PC-3 (cell line): ENCODE measurements at regions not wholly inside any gene's neighbourhood (a gene's known extent, or its start where the extent isn't known, plus 50 kb on each side); places are given as distances from the start of the nearest gene placed in this dataset.

Experiments used
- ATAC-seq: fragments of 200-7000 bp; cut with Tn5 transposase; 2 replicates; pipeline ENCODE4 v1.9.1; 2020; ENCODE audit warnings: mild to moderate bottlenecking, moderate library complexity
- BruUV-seq: library from RNA; stranded (reverse); fragments of 400-500 nt; replicated peaks from 2 replicates; lab custom pipeline; 2021; lab: Mats Ljungman, UMichigan
- CTCF ChIA-PET: fragments of 300-600 bp; sonication (Branson Sonifier 250); formaldehyde crosslinking; loops from one replicate; lab custom pipeline; 2022; ENCODE audit warnings: antibody characterized with exemption; lab: Charles Lee
- POLR2A ChIA-PET: fragments of 300-600 bp; sonication (Branson Sonifier 250); formaldehyde crosslinking; loops from one replicate; lab custom pipeline; 2022; ENCODE audit warnings: antibody characterized with exemption; ENCODE audit not compliant: unreplicated experiment; lab: Charles Lee
- DNase-seq: peaks from one replicate; pipeline ENCODE4 v3.0.0-alpha.2; 2015
- H2AFZ ChIP-seq: fragments of 300-600 bp; sonication (generic); 2 replicates; pipeline ENCODE4 v1.6.0; 2016; ENCODE audit warnings: antibody characterized with exemption, low read length
- H3F3A ChIP-seq: fragments of 300-600 bp; sonication (generic); one replicate; pipeline ENCODE4 v1.6.0; 2017; ENCODE audit warnings: antibody characterized with exemption, low read length, control low read depth, mild to moderate bottlenecking; ENCODE audit not compliant: unreplicated experiment
- H3K27ac ChIP-seq: fragments of 300-600 bp; sonication (generic); 2 replicates; pipeline ENCODE4 v1.5.1; 2016; ENCODE audit warnings: mild to moderate bottlenecking, low read length
- H3K27me3 ChIP-seq: fragments of 300-600 bp; sonication (generic); 2 replicates; pipeline ENCODE4 v1.6.1; 2016; ENCODE audit warnings: low read length, mixed read lengths
- H3K36me3 ChIP-seq: fragments of 300-600 bp; sonication (generic); 2 replicates; pipeline ENCODE4 v1.6.1; 2016; ENCODE audit warnings: low read depth, mixed run types, low read length, mixed read lengths
- H3K4me1 ChIP-seq: fragments of 300-600 bp; sonication (generic); 2 replicates; pipeline ENCODE4 v1.5.1; 2016; ENCODE audit warnings: low read length; ENCODE audit not compliant: insufficient read depth
- H3K4me2 ChIP-seq: fragments of 300-600 bp; sonication (generic); 2 replicates; pipeline ENCODE4 v1.6.0; 2016; ENCODE audit warnings: low read length
- H3K4me3 ChIP-seq: fragments of 300-600 bp; sonication (generic); 2 replicates; pipeline ENCODE4 v1.5.1; 2016; ENCODE audit warnings: mild to moderate bottlenecking, low read length, mixed read lengths
- H3K79me2 ChIP-seq: fragments of 300-600 bp; sonication (generic); 2 replicates; pipeline ENCODE4 v1.6.1; 2017; ENCODE audit warnings: low read length, mixed read lengths
- H3K9ac ChIP-seq: fragments of 300-600 bp; sonication (generic); 2 replicates; pipeline ENCODE4 v1.6.0; 2016; ENCODE audit warnings: mild to moderate bottlenecking, low read length
- H3K9me2 ChIP-seq: fragments of 300-600 bp; sonication (generic); replicated peaks from 2 replicates; pipeline ENCODE4 v1.6.1; 2016; ENCODE audit warnings: mixed run types, low read length, mixed read lengths
- H3K9me3 ChIP-seq: fragments of 300-600 bp; sonication (generic); 2 replicates; pipeline ENCODE4 v1.6.1; 2016; ENCODE audit warnings: low read length, mixed read lengths
- H4K20me1 ChIP-seq: fragments of 300-600 bp; sonication (generic); 2 replicates; pipeline ENCODE4 v1.6.1; 2016; ENCODE audit warnings: low read length, mixed read lengths
- EZH2 ChIP-seq: fragments of 300-600 bp; sonication (generic); IDR thresholded peaks from one replicate; pipeline ENCODE4 v1.6.1; 2017; ENCODE audit warnings: antibody characterized with exemption, mild to moderate bottlenecking, low read length; ENCODE audit not compliant: unreplicated experiment
- EZH2phosphoT487 ChIP-seq: fragments of 300-600 bp; sonication (generic); IDR thresholded peaks from 2 replicates; pipeline ENCODE4 v1.6.1; 2018; ENCODE audit warnings: mild to moderate bottlenecking, antibody characterized with exemption, low read length, borderline replicate concordance
- intact Hi-C: fragments of 100-400 bp; cut with micrococcal nuclease; formaldehyde crosslinking; loops from 2 replicates; pipeline ENCODE4 v1.9.0; 2023
- TF ChIP-seq, protein P1 (sequence below): fragments of 300-600 bp; sonication (generic); conservative IDR thresholded peaks from 2 replicates; pipeline ENCODE4 v1.5.1; 2017; ENCODE audit warnings: antibody characterized with exemption, low read depth, mild to moderate bottlenecking, low read length

DNA sequence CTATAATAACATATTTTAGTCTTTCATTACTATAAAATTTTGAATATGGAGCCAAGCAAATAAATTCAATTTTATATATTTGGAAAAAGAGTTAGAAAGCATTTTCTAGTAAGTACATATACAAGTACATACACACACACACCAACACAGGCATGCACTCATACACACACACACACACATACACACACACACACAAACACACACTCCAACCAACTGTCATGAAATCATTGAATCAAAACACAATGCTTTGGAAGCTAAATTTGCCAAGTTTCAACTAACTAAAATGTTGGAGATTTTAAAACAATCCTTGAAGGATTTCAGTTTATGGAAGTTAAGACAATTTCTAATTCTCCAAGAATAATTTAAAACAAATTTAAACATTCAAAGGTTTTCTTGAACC lies 283.2 kb downstream of the TAF11L14 start:
- Histone ChIP-seq H3F3A (no peaks in the 10 kb centered on the region), H3K4me2 (no peak overlapping the region), H3K9ac (no peak overlapping the region), H3K27me3 (no peaks in the 10 kb centered on the region), H3K79me2 (no peaks in the 10 kb centered on the region), H3K9me2 (no peaks in the 10 kb centered on the region), H3K36me3 (no peaks in the 10 kb centered on the region), H3K27ac (no peak overlapping the region), H4K20me1 (no peaks in the 10 kb centered on the region), H2AFZ (no peak overlapping the region), H3K9me3 (no peaks in the 10 kb centered on the region), H3K4me1 (no peaks in the 10 kb centered on the region), H3K4me3 (no peak overlapping the region)
- intact Hi-C loops, result no loop called here
- no TSS peak for BruUV-seq
- ChIA-PET CTCF (no interaction called here), POLR2A (interaction anchor here (0.7 kb wide), 1 partner anchor 34 kb away, joined by 7 read pairs; no protein-coding TSS in a partner anchor)
- TF ChIP-seq, protein P1, sequence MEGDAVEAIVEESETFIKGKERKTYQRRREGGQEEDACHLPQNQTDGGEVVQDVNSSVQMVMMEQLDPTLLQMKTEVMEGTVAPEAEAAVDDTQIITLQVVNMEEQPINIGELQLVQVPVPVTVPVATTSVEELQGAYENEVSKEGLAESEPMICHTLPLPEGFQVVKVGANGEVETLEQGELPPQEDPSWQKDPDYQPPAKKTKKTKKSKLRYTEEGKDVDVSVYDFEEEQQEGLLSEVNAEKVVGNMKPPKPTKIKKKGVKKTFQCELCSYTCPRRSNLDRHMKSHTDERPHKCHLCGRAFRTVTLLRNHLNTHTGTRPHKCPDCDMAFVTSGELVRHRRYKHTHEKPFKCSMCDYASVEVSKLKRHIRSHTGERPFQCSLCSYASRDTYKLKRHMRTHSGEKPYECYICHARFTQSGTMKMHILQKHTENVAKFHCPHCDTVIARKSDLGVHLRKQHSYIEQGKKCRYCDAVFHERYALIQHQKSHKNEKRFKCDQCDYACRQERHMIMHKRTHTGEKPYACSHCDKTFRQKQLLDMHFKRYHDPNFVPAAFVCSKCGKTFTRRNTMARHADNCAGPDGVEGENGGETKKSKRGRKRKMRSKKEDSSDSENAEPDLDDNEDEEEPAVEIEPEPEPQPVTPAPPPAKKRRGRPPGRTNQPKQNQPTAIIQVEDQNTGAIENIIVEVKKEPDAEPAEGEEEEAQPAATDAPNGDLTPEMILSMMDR, result no peak
- TF ChIP-seq EZH2phosphoT487 (no peak), EZH2 (no peak)
- DNase-seq (no peak), ATAC-seq (no peak)

GRCh38 chr5:17918373-17919104 lies 284.3 kb downstream of the TAF11L14 start:
- Histone ChIP-seq H3K4me3 (no peak overlapping the region), H3K27ac (no peak overlapping the region), H3K79me2 (no peaks in the 10 kb centered on the region), H3K36me3 (no peaks in the 10 kb centered on the region), H3F3A (no peaks in the 10 kb centered on the region), H3K9me2 (no peaks in the 10 kb centered on the region), H2AFZ (peak overlapping the region; percentile 18), H3K9ac (no peak overlapping the region), H3K27me3 (no peaks in the 10 kb centered on the region), H3K4me2 (no peak overlapping the region), H4K20me1 (no peaks in the 10 kb centered on the region), H3K4me1 (no peaks in the 10 kb centered on the region), H3K9me3 (no peaks in the 10 kb centered on the region)
- DNase-seq (no peak), ATAC-seq (no peak)
- ChIA-PET CTCF (no interaction called here), POLR2A (no interaction called here)
- TF ChIP-seq, protein P1, result no peak
- TF ChIP-seq EZH2, result no peak
- no peak for TF ChIP-seq EZH2phosphoT487
- no TSS peak for BruUV-seq
- intact Hi-C loops, result no loop called here

DNA sequence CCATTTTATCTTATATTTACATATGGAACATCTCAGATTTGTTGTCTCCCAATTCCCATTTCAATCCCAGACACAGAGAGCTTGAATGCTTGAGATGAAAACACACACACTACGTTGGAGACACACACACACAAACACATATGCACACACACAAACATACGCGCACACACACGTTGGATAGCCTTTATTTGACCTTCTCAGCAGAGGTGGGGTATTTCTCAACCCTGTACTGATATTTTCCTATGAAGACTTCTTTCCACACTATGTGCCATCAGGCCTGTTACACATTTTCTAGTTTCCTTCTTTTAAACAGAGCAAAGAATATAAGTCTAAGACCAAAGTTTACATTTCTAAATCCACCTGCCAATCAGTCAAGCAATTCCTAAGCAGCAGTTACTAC lies 291.0 kb downstream of the TAF11L14 start:
- ChIA-PET POLR2A (no interaction called here), CTCF (no interaction called here)
- H3K79me2 ChIP-seq, result no peaks in the 10 kb centered on the region
- ATAC-seq (no peak), DNase-seq (no peak)
- no peak overlapping the region for H3K27ac ChIP-seq
- H3K4me3 ChIP-seq, result no peak overlapping the region
- TF ChIP-seq EZH2 (no peak), EZH2phosphoT487 (no peak)
- TF ChIP-seq, protein P1, result no peak
- H4K20me1 ChIP-seq, result no peaks in the 10 kb centered on the region
- no peak overlapping the region for H3K9ac ChIP-seq
- no peaks in the 10 kb centered on the region for H3K9me2 ChIP-seq
- intact Hi-C loops, result no loop called here
- no peaks in the 10 kb centered on the region for H3K36me3 ChIP-seq
- no peaks in the 10 kb centered on the region for H3K27me3 ChIP-seq
- no peaks in the 10 kb centered on the region for H3K9me3 ChIP-seq
- H3F3A ChIP-seq, result no peaks in the 10 kb centered on the region
- H3K4me1 ChIP-seq, result no peaks in the 10 kb centered on the region
- H3K4me2 ChIP-seq, result no peak overlapping the region
- no TSS peak for BruUV-seq
- no peak overlapping the region for H2AFZ ChIP-seq
